Cardiac fibroblast (primary cell): ENCODE measurements at regions not wholly inside any gene's neighbourhood (a gene's known extent, or its start where the extent isn't known, plus 50 kb on each side); places are given as distances from the start of the nearest gene placed in this dataset.
"Not testable (repeated sequence)": the region's sequence is repeated elsewhere in the genome, so short reads cannot be mapped to it uniquely, and the experiment has no call there.

ENCODE experiments used
- DNase-seq, 2 donors: peaks; one replicate each; pipeline versions ENCODE4 v3.0.0 to v3.0.0-alpha.2; 2010; ENCODE audit warnings: low read depth in 2 of 2
- H3K4me3 ChIP-seq, 2 donors: replicated peaks in 1 of 2; 1 replicate in 1 of 2; 2 replicates in 1 of 2; pipeline ENCODE4 v1.5.1; 2011; ENCODE audit warnings: low read depth in 2 of 2, low read length in 2 of 2, mild to moderate bottlenecking in 2 of 2, moderate library complexity in 1 of 2
- CTCF ChIP-seq: IDR thresholded peaks from one replicate; pipeline ENCODE4 v1.5.1; 2011; ENCODE audit warnings: low read depth, mild to moderate bottlenecking, low read length, inconsistent platforms

DNA sequence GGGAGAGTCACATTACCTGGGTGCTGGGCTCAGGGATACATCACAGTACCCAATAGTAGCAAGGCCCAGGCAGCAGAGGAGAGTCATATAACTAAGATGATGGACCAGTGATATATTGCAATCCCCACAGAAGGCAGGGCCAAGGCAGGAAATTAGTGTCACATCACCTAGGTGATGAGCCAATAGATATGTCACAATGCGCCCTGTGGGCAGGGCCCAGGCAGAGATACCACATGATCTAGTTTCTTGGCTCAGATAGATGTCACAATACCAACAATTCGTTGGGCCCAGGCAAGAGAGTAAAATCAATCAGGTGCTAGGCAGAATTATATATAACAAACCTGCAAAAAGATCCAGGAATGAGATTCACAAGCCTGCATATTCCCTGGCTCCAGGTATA is 2111.5 kb downstream of the TP53TG3F start:
- no peak for TF ChIP-seq CTCF
- no peak for DNase-seq
- H3K4me3 ChIP-seq, result no peak overlapping the region

- no peak for TF ChIP-seq CTCF
- no peak overlapping the region for H3K4me3 ChIP-seq
- no peak for DNase-seq
Measured at GRCh38 chr16:35572186-35572585, 2112.8 kb downstream of the TP53TG3F start.

GRCh38 chr16:35573407-35573806 is 2114.0 kb downstream of the TP53TG3F start:
- TF ChIP-seq CTCF, result no peak
- no peak for DNase-seq
- H3K4me3 ChIP-seq, result no peak overlapping the region

DNA sequence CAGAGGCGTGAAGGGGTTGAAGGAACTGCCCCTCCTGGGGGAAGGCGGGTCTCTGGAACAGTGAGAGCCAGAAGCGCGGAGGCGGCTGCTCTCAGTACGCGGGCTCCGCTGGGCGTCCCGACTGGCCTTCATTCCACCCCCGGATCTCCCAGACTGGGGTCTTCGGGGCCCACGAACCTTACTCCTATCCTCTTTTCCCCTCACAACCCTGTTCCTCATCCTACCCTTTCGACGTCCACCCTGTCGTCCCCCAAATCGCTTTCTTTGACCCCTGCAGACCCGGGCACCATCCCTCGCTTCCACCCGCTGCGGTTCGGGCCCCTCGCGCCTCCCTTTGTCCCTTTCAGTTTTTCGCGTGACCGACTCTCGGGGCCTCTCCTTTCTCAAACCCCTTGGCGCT is 2114.6 kb downstream of the TP53TG3F start:
- no peak for TF ChIP-seq CTCF
- H3K4me3 ChIP-seq, result no peak overlapping the region
- DNase-seq, result no peak

DNA sequence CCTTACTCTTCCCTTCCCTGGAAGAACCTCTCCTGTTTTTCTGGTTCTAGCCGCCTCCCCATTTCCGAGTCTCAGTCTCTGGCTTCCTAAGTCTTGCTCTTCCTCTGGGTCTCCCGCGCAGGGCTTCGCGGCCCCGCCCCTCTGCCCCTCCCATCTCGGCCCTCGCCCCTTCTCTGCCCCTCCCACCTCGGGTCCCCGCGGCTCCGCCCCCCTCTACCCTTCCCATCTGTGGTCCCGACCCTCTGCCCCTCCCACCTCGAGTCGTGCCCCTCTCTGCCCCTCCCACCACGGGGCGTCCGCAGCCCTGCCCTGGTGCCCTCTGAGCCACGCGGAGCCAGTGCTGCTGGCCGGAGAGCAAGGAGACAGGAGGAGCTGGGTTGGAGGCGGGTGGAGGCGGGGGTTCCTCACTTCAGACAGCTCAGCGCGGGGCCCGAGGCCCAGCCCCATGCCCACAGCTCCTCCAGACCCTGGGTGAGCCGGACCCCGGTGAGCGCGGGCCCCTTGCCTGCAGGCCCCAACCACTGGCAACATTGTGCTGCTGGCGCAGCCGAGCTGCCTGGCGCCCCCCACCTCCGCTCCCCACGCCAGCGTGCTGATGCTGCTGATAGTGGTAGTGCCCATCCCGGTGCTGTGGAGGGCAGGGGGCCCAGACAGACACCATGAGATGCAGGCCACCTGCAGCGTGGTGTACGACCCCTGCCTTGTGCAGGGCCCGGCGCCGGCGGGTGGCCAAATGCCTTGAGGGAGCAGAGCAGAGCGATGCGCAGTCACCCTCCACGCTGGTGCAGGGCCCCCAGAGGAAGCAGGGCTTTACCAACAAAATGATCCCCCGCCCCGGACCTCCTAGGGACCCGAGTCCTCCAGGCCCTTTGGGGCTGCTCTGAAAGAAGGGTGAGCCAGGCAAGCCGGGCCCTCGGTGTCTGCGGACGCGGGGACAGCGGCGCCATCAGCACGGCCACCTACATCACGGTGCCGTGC is 2115.3 kb downstream of the TP53TG3F start:
- DNase-seq, result no peak
- TF ChIP-seq CTCF, result no peak
- H3K4me3 ChIP-seq, result no peak overlapping the region

DNA sequence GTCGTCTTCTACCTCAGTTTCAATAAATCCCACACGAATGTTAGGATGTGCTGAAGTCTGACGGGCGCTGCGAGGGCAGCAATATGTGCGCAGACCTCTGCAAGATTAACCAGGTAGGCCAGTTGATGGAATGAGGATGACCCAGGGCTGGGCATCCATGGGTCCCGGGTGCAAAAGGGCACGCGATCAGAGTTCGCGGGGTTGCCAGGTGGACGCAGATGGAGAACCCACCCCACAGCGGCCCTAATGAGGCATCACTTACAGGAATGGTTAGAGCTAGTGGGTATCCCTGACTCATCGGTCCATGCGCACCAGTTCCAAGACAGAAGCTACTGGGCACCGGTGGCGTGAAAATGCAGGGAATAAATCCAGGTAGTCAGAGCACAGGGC is 2116.0 kb downstream of the TP53TG3F start:
- H3K4me3 ChIP-seq, result no peak overlapping the region
- TF ChIP-seq CTCF, result no peak

GRCh38 chr16:35585411-35585810 is 2126.0 kb downstream of the TP53TG3F start:
- no peak for DNase-seq
- H3K4me3 ChIP-seq, result no peak overlapping the region
- TF ChIP-seq CTCF, result no peak

More for the DNA sequence above, 2116.0 kb downstream of the TP53TG3F start:
- DNase-seq, result no peak

- DNase-seq, H3K4me3 ChIP-seq: not testable (repeated sequence)
Measured at GRCh38 chr16:35590913-35591312, 2131.5 kb downstream of the TP53TG3F start.
